ENCODE measurements at regions not wholly inside any gene's neighbourhood (a gene's known extent, or its start where the extent isn't known, plus 50 kb on each side); places are given as distances from the start of the nearest gene placed in this dataset.

- H3K4me3 ChIP-seq (replicated peaks; ENCODE audit: insufficient read depth, low read length) = no peak overlapping the region
- no peak overlapping the region for H3K27ac ChIP-seq (replicated peaks)
- TF ChIP-seq GABPA (IDR thresholded peaks at IDR 0.05; ENCODE audit: low read depth) = no peak
- no peak for TF ChIP-seq POLR2AphosphoS5 (IDR thresholded peaks at IDR 0.05; ENCODE audit: low read depth)
- TF ChIP-seq CTCF (IDR thresholded peaks at IDR 0.05; ENCODE audit: insufficient read depth, low read length) = no peak
- no peak for TF ChIP-seq SPI1 (IDR thresholded peaks at IDR 0.05; ENCODE audit: borderline replicate concordance, low read depth)
- TF ChIP-seq REST (IDR thresholded peaks at IDR 0.05; ENCODE audit: insufficient replicate concordance, low read depth) = no peak
- H3K27me3 ChIP-seq (ENCODE audit: insufficient read depth, poor library complexity, severe bottlenecking) = no peaks in the 10 kb centered on the region
- DNase-seq (ENCODE audit: low read depth in 1 of 2, low spot score in 1 of 2) = no peak
These were observed 130.8 kb downstream of the FAT4 start for GRCh38 chr4:125445525-125445924.

- no peak overlapping the region for H3K4me3 ChIP-seq (replicated peaks; ENCODE audit: insufficient read depth, low read length)
- no peak overlapping the region for H3K27ac ChIP-seq (replicated peaks)
- TF ChIP-seq REST (IDR thresholded peaks at IDR 0.05; ENCODE audit: insufficient replicate concordance, low read depth) (no peak), GABPA (IDR thresholded peaks at IDR 0.05; ENCODE audit: low read depth) (no peak), SPI1 (IDR thresholded peaks at IDR 0.05; ENCODE audit: borderline replicate concordance, low read depth) (no peak), CTCF (IDR thresholded peaks at IDR 0.05; ENCODE audit: insufficient read depth, low read length) (no peak), POLR2AphosphoS5 (IDR thresholded peaks at IDR 0.05; ENCODE audit: low read depth) (no peak)
- no peaks in the 10 kb centered on the region for H3K27me3 ChIP-seq (ENCODE audit: insufficient read depth, poor library complexity, severe bottlenecking)
- DNase-seq (ENCODE audit: low read depth in 1 of 2, low spot score in 1 of 2) = no peak
These were observed 133.0 kb downstream of the FAT4 start for GRCh38 chr4:125447551-125448290.

- no peak overlapping the region for H3K27ac ChIP-seq (replicated peaks)
- no peak overlapping the region for H3K4me3 ChIP-seq (replicated peaks; ENCODE audit: insufficient read depth, low read length)
- TF ChIP-seq GABPA (IDR thresholded peaks at IDR 0.05; ENCODE audit: low read depth) (no peak), CTCF (IDR thresholded peaks at IDR 0.05; ENCODE audit: insufficient read depth, low read length) (no peak), POLR2AphosphoS5 (IDR thresholded peaks at IDR 0.05; ENCODE audit: low read depth) (no peak), REST (IDR thresholded peaks at IDR 0.05; ENCODE audit: insufficient replicate concordance, low read depth) (no peak)
- no peaks in the 10 kb centered on the region for H3K27me3 ChIP-seq (ENCODE audit: insufficient read depth, poor library complexity, severe bottlenecking)
- DNase-seq (ENCODE audit: low read depth in 1 of 2, low spot score in 1 of 2) = no peak
These were observed 141.3 kb downstream of the FAT4 start for GRCh38 chr4:125456075-125456474.

All from HL-60 (cell line).